ENCODE measurements at regions not wholly inside any gene's neighbourhood (a gene's known extent, or its start where the extent isn't known, plus 50 kb on each side); places are given as distances from the start of the nearest gene placed in this dataset.

GRCh38 chr20:6685626-6686025, 81.9 kb upstream of the BMP2 start:
- no peak for TF ChIP-seq CTCF (optimal IDR thresholded peaks at IDR 0.05 in 1 of 3, IDR thresholded peaks at IDR 0.05 in 1 of 3, conservative IDR thresholded peaks at IDR 0.05 in 1 of 3; ENCODE audit: extremely low read depth in 1 of 3, insufficient read depth in 2 of 3, low read length in 3 of 3)
- no peak for TF ChIP-seq EZH2 (IDR thresholded peaks at IDR 0.05; ENCODE audit: low read length)

Data from keratinocyte (primary cell).